Chondrocyte (in vitro differentiated cells): ENCODE measurements at regions not wholly inside any gene's neighbourhood (a gene's known extent, or its start where the extent isn't known, plus 50 kb on each side); places are given as distances from the start of the nearest gene placed in this dataset.
A peak's percentile ranks its signal among the peaks of the same experiment; 100 is the strongest.

Experiments used
- DNase-seq: peaks from one replicate; pipeline ENCODE4 v3.0.0; 2021; ENCODE audit warnings: mixed read lengths, low spot score
- H3K27ac Mint-ChIP-seq: one replicate; pipeline ENCODE4 v1.8.0; 2021; ENCODE audit warnings: mild to moderate bottlenecking, moderate library complexity, mixed read lengths; ENCODE audit not compliant: unreplicated experiment
- H3K27me3 Mint-ChIP-seq: 2 replicates; pipeline ENCODE4 v1.8.0; 2021; ENCODE audit warnings: low read depth, mixed read lengths
- H3K36me3 Mint-ChIP-seq: 2 replicates; pipeline ENCODE4 v1.8.0; 2021; ENCODE audit warnings: low read depth, mixed read lengths
- H3K4me1 Mint-ChIP-seq: 2 replicates; pipeline ENCODE4 v1.8.0; 2021; ENCODE audit warnings: low read depth, mild to moderate bottlenecking, mixed read lengths
- H3K4me3 Mint-ChIP-seq: one replicate; pipeline ENCODE4 v1.8.0; 2021; ENCODE audit warnings: mild to moderate bottlenecking, moderate library complexity, mixed read lengths; ENCODE audit not compliant: unreplicated experiment
- H3K9me3 Mint-ChIP-seq: 2 replicates; pipeline ENCODE4 v1.8.0; 2021; ENCODE audit warnings: low read depth, mixed read lengths
- CTCF ChIP-seq: fragments of 200-600 bp; sonication (generic); IDR thresholded peaks from 2 replicates; pipeline ENCODE4 v1.5.0; 2021; ENCODE audit warnings: antibody characterized with exemption, mild to moderate bottlenecking, moderate library complexity

DNA sequence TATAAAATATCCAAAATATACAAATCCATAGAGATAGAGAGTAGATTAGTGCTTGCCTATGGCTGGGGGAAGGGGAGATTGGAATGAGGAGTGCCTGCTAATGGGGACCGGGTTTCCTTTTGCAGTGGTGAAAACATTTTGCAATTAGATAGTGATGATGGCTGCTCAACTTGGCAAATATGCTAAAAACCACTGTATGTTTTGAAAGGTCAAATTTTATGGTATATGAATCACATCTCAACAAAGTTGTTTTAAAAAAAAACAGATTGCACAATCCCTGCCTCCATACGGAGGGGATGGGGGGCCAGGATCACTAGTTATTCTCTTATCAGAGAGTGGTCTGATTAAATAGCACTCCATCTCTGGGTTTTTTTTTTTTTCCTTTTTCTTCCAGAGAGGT lies 76.9 kb upstream of the RIPOR2 start:
- DNase-seq = no peak
- Mint-ChIP-seq H3K4me3 (no peak overlapping the region), H3K36me3 (no peaks in the 10 kb centered on the region), H3K9me3 (no peaks in the 10 kb centered on the region), H3K4me1 (peaks cover 72% of the 10 kb centered on the region), H3K27me3 (no peaks in the 10 kb centered on the region), H3K27ac (peak overlapping the region; percentile 13)
- no peak for TF ChIP-seq CTCF

DNA sequence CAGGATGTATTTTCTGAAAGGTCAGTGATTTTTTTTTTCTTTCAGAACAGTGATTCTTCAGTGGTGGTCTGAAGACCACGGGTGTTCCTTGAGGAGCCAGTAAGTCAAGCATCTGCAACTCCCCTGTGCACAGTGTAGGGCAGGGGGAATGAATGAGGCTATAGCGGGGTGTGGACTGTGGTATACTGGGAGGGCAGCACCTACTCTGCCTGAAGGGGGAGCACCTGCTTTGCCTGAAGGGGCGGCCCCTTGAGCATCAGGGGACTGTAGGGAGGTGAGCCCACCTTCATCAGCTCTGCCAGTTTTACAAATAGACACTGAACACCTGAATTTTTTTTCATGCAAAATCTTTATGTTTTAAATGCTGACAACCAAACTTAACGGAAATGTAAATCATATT lies 77.5 kb upstream of the RIPOR2 start:
- no peaks in the 10 kb centered on the region for H3K9me3 Mint-ChIP-seq
- no peak overlapping the region for H3K4me3 Mint-ChIP-seq
- H3K4me1 Mint-ChIP-seq = peaks cover 76% of the 10 kb centered on the region
- TF ChIP-seq CTCF = peak; percentile 60
- H3K36me3 Mint-ChIP-seq = no peaks in the 10 kb centered on the region
- DNase-seq = no peak
- peak overlapping the region; percentile 13 for H3K27ac Mint-ChIP-seq
- no peaks in the 10 kb centered on the region for H3K27me3 Mint-ChIP-seq

DNA sequence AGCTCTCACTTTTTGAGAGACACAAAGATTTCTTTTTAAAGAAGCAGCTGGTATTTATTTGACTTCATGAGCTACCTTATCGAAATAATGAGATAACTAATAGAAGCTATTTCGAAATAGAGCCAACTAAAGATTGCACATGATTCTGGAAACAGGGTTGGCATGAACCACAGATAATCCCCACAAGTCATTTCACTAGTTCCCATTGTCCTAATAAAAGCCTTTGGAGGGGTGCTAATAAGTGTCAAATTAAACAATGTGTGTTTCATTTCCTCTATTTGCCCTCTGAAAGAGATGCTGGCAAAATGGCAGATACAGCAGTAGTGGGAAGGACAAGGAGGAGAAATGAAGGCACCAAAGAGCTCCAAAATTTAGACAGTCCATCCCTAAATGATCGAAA lies 78.6 kb upstream of the RIPOR2 start:
- peak overlapping the region; percentile 79 for H3K27ac Mint-ChIP-seq
- no peak overlapping the region for H3K4me3 Mint-ChIP-seq
- no peaks in the 10 kb centered on the region for H3K9me3 Mint-ChIP-seq
- TF ChIP-seq CTCF = no peak
- DNase-seq = no peak
- H3K36me3 Mint-ChIP-seq = no peaks in the 10 kb centered on the region
- H3K4me1 Mint-ChIP-seq = peaks cover 76% of the 10 kb centered on the region
- no peaks in the 10 kb centered on the region for H3K27me3 Mint-ChIP-seq

- no peak for DNase-seq
- no peak overlapping the region for H3K4me3 Mint-ChIP-seq
- TF ChIP-seq CTCF = no peak
- H3K27ac Mint-ChIP-seq = peak overlapping the region; percentile 79
- H3K27me3 Mint-ChIP-seq = no peaks in the 10 kb centered on the region
- H3K36me3 Mint-ChIP-seq = no peaks in the 10 kb centered on the region
- H3K9me3 Mint-ChIP-seq = no peaks in the 10 kb centered on the region
- H3K4me1 Mint-ChIP-seq = peaks cover 71% of the 10 kb centered on the region
These were observed 79.2 kb upstream of the RIPOR2 start for GRCh38 chr6:25014791-25015560.

DNA sequence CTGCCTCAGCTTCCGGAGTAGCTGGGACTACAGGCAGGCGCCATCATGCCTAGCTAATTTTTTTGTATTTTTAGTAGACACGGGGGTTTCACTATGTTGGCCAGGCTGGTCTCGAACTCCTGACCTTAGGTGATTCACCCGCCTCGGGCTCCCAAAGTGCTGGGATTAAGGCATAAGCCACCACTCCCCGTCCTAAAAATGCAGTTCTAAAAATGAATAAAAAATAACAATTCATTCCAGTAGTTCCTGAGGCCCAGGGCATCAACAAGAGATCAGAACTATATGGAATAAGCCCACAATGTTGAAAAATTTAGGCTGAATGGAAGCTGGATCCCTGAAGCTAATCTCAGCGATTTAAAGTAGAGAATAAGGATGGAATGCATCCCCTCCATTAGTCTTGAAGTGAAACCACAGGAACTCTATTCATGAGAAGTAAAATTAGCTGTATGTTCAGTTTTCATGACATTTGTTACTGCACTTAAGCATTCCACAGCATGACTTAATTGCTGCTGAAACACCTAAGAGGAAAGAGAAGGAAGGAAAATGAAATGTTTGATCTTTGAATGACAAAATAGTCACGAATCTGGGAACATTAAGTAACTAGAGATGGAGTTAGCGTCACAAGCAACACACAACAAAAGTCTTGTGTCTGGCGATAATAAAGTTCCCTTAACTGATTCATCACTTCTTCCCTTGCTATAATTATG lies 80.4 kb upstream of the RIPOR2 start:
- peaks cover 2% of the 10 kb centered on the region for H3K9me3 Mint-ChIP-seq
- H3K27me3 Mint-ChIP-seq = no peaks in the 10 kb centered on the region
- no peaks in the 10 kb centered on the region for H3K36me3 Mint-ChIP-seq
- peaks cover 59% of the 10 kb centered on the region for H3K4me1 Mint-ChIP-seq
- peak overlapping the region; percentile 46 for H3K27ac Mint-ChIP-seq
- no peak for DNase-seq
- H3K4me3 Mint-ChIP-seq = no peak overlapping the region
- no peak for TF ChIP-seq CTCF
